DOHH2 (cell line): ENCODE measurements at regions not wholly inside any gene's neighbourhood (a gene's known extent, or its start where the extent isn't known, plus 50 kb on each side); places are given as distances from the start of the nearest gene placed in this dataset.

Experiments used
- H3F3A ChIP-seq: fragments of 200-600 bp; sonication (generic), shearing (Covaris generic); 2 replicates; pipeline ENCODE4 v1.6.0; 2016; ENCODE audit warnings: antibody characterized with exemption, mild to moderate bottlenecking; ENCODE audit not compliant: control insufficient read depth, insufficient read depth
- H3K27ac ChIP-seq: fragments of 200-600 bp; sonication (generic); 2 replicates; pipeline ENCODE4 v1.5.1; 2014; ENCODE audit warnings: low read depth, mild to moderate bottlenecking, low read length, moderate library complexity
- H3K27me3 ChIP-seq: fragments of 200-600 bp; sonication (generic); 2 replicates; pipeline ENCODE4 v1.6.1; 2014; ENCODE audit warnings: mild to moderate bottlenecking, low read length, mixed read lengths; ENCODE audit not compliant: control insufficient read depth
- H3K36me3 ChIP-seq: fragments of 200-600 bp; sonication (generic); 2 replicates; pipeline ENCODE4 v1.6.1; 2014; ENCODE audit warnings: mild to moderate bottlenecking, low read length, moderate library complexity, mixed read lengths; ENCODE audit not compliant: control insufficient read depth
- H3K4me1 ChIP-seq: fragments of 200-600 bp; sonication (generic); 2 replicates; pipeline ENCODE4 v1.6.1; 2014; ENCODE audit warnings: mild to moderate bottlenecking, low read length, mixed read lengths; ENCODE audit not compliant: control insufficient read depth
- H3K4me2 ChIP-seq: fragments of 200-600 bp; sonication (generic); 2 replicates; pipeline ENCODE4 v1.6.0; 2014; ENCODE audit warnings: mild to moderate bottlenecking, low read length, moderate library complexity
- H3K4me3 ChIP-seq: fragments of 200-600 bp; sonication (generic); 2 replicates; pipeline ENCODE4 v1.5.1; 2014; ENCODE audit warnings: mild to moderate bottlenecking, low read length, mixed read lengths
- H3K79me2 ChIP-seq: fragments of 200-600 bp; sonication (generic); 2 replicates; pipeline ENCODE4 v1.6.1; 2014; ENCODE audit warnings: mild to moderate bottlenecking, low read length, mixed read lengths; ENCODE audit not compliant: control insufficient read depth
- H3K9me2 ChIP-seq: fragments of 200-600 bp; sonication (generic); replicated peaks from 2 replicates; pipeline ENCODE4 v1.6.1; 2014; ENCODE audit warnings: mild to moderate bottlenecking, low read length, mixed read lengths; ENCODE audit not compliant: control insufficient read depth
- H3K9me3 ChIP-seq: fragments of 200-600 bp; sonication (generic); 2 replicates; pipeline ENCODE4 v1.6.1; 2014; ENCODE audit warnings: antibody characterized with exemption, low read length, mixed read lengths; ENCODE audit not compliant: control insufficient read depth, insufficient read depth
- H4K20me1 ChIP-seq: fragments of 200-600 bp; sonication (generic); 2 replicates; pipeline ENCODE4 v1.6.0; 2014; ENCODE audit warnings: low read depth, mild to moderate bottlenecking, antibody characterized with exemption, low read length, moderate library complexity; ENCODE audit not compliant: control insufficient read depth, insufficient read depth
- CTCF ChIP-seq: fragments of 200-600 bp; sonication (generic); IDR thresholded peaks from one replicate; pipeline ENCODE4 v1.5.1; 2014; ENCODE audit warnings: antibody characterized with exemption, mild to moderate bottlenecking, low read depth, low read length; ENCODE audit not compliant: poor library complexity, severe bottlenecking
- EZH2phosphoT487 ChIP-seq: fragments of 200-600 bp; sonication (generic); IDR thresholded peaks from 2 replicates; pipeline ENCODE4 v1.6.1; 2017; ENCODE audit warnings: borderline replicate concordance, mild to moderate bottlenecking, antibody characterized with exemption, low read length, moderate library complexity, mixed read lengths

GRCh38 chr9:88746743-88747398, 211.9 kb downstream of the NXNL2 start:
- Histone ChIP-seq H3K36me3 (no peaks in the 10 kb centered on the region), H3K4me2 (no peak overlapping the region), H4K20me1 (no peaks in the 10 kb centered on the region), H3K27me3 (no peaks in the 10 kb centered on the region), H3K4me3 (no peak overlapping the region), H3K27ac (no peak overlapping the region), H3K4me1 (no peaks in the 10 kb centered on the region), H3F3A (no peaks in the 10 kb centered on the region), H3K9me2 (no peaks in the 10 kb centered on the region), H3K79me2 (no peaks in the 10 kb centered on the region), H3K9me3 (no peaks in the 10 kb centered on the region)
- TF ChIP-seq CTCF, result no peak
- no peak for TF ChIP-seq EZH2phosphoT487

- no peaks in the 10 kb centered on the region for H3K27me3 ChIP-seq
- no peaks in the 10 kb centered on the region for H4K20me1 ChIP-seq
- no peaks in the 10 kb centered on the region for H3K79me2 ChIP-seq
- no peak overlapping the region for H3K4me3 ChIP-seq
- H3F3A ChIP-seq, result no peaks in the 10 kb centered on the region
- no peaks in the 10 kb centered on the region for H3K9me2 ChIP-seq
- H3K4me2 ChIP-seq, result no peak overlapping the region
- H3K27ac ChIP-seq, result no peak overlapping the region
- no peaks in the 10 kb centered on the region for H3K36me3 ChIP-seq
- TF ChIP-seq CTCF, result no peak
- no peak for TF ChIP-seq EZH2phosphoT487
- no peaks in the 10 kb centered on the region for H3K9me3 ChIP-seq
- no peaks in the 10 kb centered on the region for H3K4me1 ChIP-seq
Measured at GRCh38 chr9:88747768-88748167, 212.8 kb downstream of the NXNL2 start.

GRCh38 chr9:88748566-88749261, 213.7 kb downstream of the NXNL2 start:
- Histone ChIP-seq H3K36me3 (no peaks in the 10 kb centered on the region), H3K9me3 (no peaks in the 10 kb centered on the region), H3K79me2 (no peaks in the 10 kb centered on the region), H3K4me1 (no peaks in the 10 kb centered on the region), H3K9me2 (no peaks in the 10 kb centered on the region), H3K27me3 (no peaks in the 10 kb centered on the region), H3K27ac (no peak overlapping the region), H3K4me3 (no peak overlapping the region), H3F3A (no peaks in the 10 kb centered on the region), H3K4me2 (no peak overlapping the region), H4K20me1 (no peaks in the 10 kb centered on the region)
- TF ChIP-seq CTCF (no peak), EZH2phosphoT487 (no peak)
